ENCODE measurements at regions not wholly inside any gene's neighbourhood (a gene's known extent, or its start where the extent isn't known, plus 50 kb on each side); places are given as distances from the start of the nearest gene placed in this dataset.

GRCh38 chr5:58040846-58041245 lies 419.0 kb downstream of the PLK2 start:
- TF ChIP-seq CTCF (IDR thresholded peaks at IDR 0.05; ENCODE audit: poor library complexity) (no peak), EZH2phosphoT487 (IDR thresholded peaks at IDR 0.05; ENCODE audit: low read depth, severe bottlenecking, unreplicated experiment) (no peak)

Data from hepatocyte (in vitro differentiated cells).